ENCODE measurements at regions not wholly inside any gene's neighbourhood (a gene's known extent, or its start where the extent isn't known, plus 50 kb on each side); places are given as distances from the start of the nearest gene placed in this dataset.

DNA sequence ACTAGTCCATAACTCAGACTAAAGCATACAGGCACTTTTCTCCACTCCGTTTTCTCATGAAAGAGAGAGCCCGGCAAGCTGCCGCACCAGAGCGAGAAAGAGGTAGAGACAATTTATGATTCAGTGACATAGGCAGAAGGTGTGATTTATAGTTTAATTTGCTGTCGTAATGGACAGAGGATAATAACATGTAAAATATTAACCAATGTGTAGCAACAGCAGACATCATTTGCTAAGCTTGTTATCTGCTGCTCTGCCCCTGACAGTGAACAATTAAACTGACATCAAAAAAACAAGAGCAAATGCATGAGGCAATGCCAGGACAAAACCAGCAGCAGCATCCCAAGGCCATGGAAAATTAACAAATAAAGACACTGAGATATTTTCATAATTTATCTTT, 214.0 kb downstream of the ATG4C start:
- TF ChIP-seq, protein P1, sequence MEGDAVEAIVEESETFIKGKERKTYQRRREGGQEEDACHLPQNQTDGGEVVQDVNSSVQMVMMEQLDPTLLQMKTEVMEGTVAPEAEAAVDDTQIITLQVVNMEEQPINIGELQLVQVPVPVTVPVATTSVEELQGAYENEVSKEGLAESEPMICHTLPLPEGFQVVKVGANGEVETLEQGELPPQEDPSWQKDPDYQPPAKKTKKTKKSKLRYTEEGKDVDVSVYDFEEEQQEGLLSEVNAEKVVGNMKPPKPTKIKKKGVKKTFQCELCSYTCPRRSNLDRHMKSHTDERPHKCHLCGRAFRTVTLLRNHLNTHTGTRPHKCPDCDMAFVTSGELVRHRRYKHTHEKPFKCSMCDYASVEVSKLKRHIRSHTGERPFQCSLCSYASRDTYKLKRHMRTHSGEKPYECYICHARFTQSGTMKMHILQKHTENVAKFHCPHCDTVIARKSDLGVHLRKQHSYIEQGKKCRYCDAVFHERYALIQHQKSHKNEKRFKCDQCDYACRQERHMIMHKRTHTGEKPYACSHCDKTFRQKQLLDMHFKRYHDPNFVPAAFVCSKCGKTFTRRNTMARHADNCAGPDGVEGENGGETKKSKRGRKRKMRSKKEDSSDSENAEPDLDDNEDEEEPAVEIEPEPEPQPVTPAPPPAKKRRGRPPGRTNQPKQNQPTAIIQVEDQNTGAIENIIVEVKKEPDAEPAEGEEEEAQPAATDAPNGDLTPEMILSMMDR (IDR thresholded peaks at IDR 0.05) = no peak
- no peak for TF ChIP-seq POLR2A (IDR thresholded peaks at IDR 0.05)

Measured in body of pancreas (tissue), 4 donors.